ENCODE measurements at regions not wholly inside any gene's neighbourhood (a gene's known extent, or its start where the extent isn't known, plus 50 kb on each side); places are given as distances from the start of the nearest gene placed in this dataset.
"Not testable (repeated sequence)": the region's sequence is repeated elsewhere in the genome, so short reads cannot be mapped to it uniquely, and the experiment has no call there.

DNA sequence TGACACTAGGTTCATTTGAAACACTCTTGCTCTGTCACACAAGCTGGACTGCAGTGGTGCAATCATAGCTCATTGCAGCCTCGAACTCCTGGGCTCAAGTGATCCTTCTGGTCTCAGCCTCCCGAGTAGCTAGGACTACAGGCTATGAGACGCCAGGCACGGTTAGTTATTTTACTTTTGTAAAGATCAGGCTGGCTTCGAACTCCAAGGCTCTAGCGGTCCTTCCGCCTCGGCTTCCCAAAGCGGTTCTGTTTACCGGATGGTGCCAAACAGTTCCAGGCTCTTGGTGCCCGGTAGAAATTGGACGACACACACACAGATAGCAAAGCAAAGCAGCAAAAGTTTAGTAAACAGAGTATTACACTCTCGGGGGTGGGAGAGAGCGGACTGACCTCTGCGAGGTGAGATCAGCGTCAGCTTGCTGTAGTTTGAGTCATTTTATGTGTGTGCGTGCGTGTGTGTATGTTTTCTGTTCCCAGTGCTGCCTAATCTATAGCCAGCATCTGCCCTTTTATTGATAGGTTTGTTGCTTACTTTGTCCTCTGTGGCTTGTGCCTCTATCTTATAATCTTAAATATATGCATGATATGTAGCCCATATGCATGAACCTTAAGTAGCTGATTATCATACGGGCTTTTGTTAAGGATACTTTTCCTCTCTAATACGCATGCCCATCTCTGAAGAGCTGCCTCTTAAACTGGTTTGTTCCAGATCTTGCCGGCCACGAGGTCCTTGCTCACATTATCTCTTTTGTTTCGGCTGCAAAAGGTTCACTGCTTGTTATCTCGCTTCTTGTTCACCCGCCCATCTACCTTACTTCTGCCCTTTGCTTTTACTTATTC lies 75.2 kb downstream of the OR2B2 start:
- H3K27ac ChIP-seq = peak overlapping the region; percentile 95 to 98
- intact Hi-C loops (cut with DNase I; ENCODE audit: low total_unique reads) = no loop called here

DNA sequence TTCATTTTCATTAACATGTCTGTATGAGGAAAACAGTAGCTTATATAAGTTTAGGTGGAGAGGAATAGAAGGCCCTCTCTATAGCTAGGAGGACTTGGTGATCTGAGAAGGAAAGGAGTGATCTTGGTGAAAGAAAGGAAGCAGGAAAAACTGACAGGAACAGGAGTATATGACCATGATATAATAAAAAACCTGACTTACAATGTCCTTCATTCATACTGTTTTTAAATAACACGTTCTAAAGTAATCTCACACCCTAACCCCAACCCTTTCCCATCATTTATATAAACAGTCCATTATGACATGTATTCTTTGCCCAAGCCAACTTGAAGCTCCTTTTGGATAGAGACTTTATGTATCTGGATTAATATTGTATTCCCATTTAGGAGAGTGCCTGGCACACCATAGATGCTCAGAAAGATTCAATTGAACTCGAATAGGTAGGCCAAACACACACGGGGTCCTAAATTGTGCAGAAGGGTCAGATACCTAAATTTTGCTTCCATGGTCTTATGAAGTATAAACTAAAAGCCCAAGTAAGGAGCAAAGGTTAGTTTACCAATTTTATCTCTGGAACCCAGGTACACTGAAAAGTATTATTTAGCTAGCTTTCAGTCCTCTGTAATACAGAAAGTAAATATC lies 75.9 kb downstream of the OR2B2 start:
- intact Hi-C loops (cut with DNase I; ENCODE audit: low total_unique reads) = no loop called here
- TF ChIP-seq POLR2A (IDR thresholded peaks at IDR 0.05) = no peak
- TF ChIP-seq, protein P1, sequence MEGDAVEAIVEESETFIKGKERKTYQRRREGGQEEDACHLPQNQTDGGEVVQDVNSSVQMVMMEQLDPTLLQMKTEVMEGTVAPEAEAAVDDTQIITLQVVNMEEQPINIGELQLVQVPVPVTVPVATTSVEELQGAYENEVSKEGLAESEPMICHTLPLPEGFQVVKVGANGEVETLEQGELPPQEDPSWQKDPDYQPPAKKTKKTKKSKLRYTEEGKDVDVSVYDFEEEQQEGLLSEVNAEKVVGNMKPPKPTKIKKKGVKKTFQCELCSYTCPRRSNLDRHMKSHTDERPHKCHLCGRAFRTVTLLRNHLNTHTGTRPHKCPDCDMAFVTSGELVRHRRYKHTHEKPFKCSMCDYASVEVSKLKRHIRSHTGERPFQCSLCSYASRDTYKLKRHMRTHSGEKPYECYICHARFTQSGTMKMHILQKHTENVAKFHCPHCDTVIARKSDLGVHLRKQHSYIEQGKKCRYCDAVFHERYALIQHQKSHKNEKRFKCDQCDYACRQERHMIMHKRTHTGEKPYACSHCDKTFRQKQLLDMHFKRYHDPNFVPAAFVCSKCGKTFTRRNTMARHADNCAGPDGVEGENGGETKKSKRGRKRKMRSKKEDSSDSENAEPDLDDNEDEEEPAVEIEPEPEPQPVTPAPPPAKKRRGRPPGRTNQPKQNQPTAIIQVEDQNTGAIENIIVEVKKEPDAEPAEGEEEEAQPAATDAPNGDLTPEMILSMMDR (IDR thresholded peaks at IDR 0.05) = no peak
- Histone ChIP-seq H3K4me3 (peak overlapping the region; percentile 77 to 85), H3K9me3 (no peaks in the 10 kb centered on the region), H3K27ac (peak overlapping the region; percentile 95 to 98), H3K27me3 (no peaks in the 10 kb centered on the region), H3K4me1 (no peaks in the 10 kb centered on the region), H3K36me3 (no peaks in the 10 kb centered on the region)
- DNase-seq = no peak

More for the DNA sequence above, 75.2 kb downstream of the OR2B2 start:
- Histone ChIP-seq H3K9me3 (no peaks in the 10 kb centered on the region), H3K36me3 (no peaks in the 10 kb centered on the region), H3K27me3 (no peaks in the 10 kb centered on the region), H3K4me1 (no peaks in the 10 kb centered on the region), H3K4me3 (peak overlapping the region; percentile 77 to 85)
- peak; percentile 46 to 61 for DNase-seq
- TF ChIP-seq, protein P1 (IDR thresholded peaks at IDR 0.05) = peak in 1 of 4 experiments; percentile 2
- TF ChIP-seq POLR2A (IDR thresholded peaks at IDR 0.05) = peak; percentile 23 to 53

DNA sequence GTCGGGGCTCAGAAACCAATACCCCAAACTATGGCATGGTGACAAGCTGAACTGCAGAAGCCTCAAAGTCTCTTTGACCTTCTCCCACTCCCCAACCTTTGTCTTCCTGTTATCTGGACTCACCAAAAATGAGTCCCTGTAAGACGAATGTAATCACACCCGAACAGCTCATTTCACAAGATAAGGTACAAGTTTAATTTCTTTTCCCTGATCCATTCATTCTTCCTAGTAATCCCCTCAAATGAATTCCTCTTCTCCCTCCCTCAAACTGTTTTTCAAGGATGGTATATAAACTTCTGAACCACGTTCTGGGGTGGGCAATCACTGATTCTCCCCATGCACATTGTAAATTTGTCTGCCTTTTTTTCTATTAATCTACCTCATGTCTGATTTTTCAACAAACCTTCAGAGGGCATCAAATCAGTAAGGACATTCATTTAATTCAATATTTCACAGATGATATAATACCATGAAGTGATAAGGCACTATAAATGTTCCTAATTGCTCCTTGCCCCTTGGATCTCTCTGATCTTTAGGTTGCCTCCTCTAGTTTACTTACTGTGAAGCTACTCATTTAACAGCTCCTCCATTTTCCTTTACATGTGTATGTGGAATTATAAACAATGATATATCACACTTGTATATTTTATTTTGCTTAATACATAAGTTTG lies 77.2 kb downstream of the OR2B2 start:
- intact Hi-C loops (cut with DNase I; ENCODE audit: low total_unique reads) = no loop called here

DNA sequence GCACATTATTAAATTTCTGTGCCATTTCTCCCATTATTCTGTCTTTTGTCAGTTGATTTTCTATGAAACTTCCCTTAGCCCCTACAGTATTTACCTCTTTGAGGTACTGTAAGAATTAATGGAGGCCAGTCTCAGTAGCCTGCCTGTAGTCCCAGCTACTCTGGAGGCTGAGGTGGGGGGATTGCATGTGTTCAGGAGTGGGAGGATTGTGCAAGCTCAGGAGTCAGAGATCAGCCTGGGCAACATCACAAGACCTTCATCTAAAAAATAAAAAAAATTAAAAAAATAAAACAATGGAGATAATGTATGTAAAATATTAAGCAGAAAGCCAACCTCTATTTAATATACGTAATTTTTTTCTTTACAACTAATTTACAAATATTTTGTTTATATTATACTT lies 77.8 kb downstream of the OR2B2 start:
- intact Hi-C loops (cut with DNase I; ENCODE audit: low total_unique reads) = no loop called here
- TF ChIP-seq POLR2A (IDR thresholded peaks at IDR 0.05) = no peak
- TF ChIP-seq, protein P1 (IDR thresholded peaks at IDR 0.05) = no peak
- Histone ChIP-seq H3K4me1 (no peaks in the 10 kb centered on the region), H3K27me3 (no peaks in the 10 kb centered on the region), H3K9me3 (no peaks in the 10 kb centered on the region), H3K36me3 (no peaks in the 10 kb centered on the region), H3K27ac (no peak overlapping the region), H3K4me3 (no peak overlapping the region)
- no peak for DNase-seq

More for the DNA sequence above, 77.2 kb downstream of the OR2B2 start:
- no peaks in the 10 kb centered on the region for H3K36me3 ChIP-seq
- H3K9me3 ChIP-seq = no peaks in the 10 kb centered on the region
- no peak overlapping the region for H3K27ac ChIP-seq
- H3K4me1 ChIP-seq = no peaks in the 10 kb centered on the region
- no peak for TF ChIP-seq POLR2A (IDR thresholded peaks at IDR 0.05)
- TF ChIP-seq, protein P1 (IDR thresholded peaks at IDR 0.05) = no peak
- DNase-seq = no peak
- H3K4me3 ChIP-seq = no peak overlapping the region
- H3K27me3 ChIP-seq = no peaks in the 10 kb centered on the region

DNA sequence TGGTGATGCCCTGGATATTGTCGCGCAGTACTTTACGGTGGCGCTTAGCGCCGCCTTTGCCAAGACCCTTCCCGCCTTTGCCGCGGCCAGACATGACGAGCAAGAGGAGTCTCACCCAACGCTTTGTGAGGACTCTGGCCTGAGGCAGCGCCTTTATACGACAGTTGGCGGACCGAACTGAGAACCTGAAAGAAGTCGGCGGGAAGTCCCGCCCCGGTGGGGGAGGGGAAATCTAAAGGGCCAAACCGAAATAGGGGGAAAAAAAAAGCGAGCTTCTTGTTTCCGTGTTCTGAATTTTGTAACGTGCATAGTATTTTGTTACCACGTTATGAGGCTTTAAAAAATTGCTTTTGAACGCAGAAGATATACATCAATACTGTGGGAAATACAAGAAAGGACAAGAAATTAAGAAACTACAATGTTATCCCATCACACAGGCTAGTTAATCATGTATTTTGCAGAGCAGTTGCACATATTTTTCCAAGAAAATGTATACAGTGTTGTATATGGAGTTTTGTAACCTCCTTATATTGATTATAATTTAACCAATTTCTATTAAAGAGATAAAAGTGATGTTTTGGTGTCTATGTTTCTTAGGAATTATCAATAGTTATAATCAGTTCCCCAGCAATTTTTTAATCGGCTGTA lies 80.6 kb downstream of the OR2B2 start:
- peak overlapping the region; percentile 44 to 83 for H3K27ac ChIP-seq

DNA sequence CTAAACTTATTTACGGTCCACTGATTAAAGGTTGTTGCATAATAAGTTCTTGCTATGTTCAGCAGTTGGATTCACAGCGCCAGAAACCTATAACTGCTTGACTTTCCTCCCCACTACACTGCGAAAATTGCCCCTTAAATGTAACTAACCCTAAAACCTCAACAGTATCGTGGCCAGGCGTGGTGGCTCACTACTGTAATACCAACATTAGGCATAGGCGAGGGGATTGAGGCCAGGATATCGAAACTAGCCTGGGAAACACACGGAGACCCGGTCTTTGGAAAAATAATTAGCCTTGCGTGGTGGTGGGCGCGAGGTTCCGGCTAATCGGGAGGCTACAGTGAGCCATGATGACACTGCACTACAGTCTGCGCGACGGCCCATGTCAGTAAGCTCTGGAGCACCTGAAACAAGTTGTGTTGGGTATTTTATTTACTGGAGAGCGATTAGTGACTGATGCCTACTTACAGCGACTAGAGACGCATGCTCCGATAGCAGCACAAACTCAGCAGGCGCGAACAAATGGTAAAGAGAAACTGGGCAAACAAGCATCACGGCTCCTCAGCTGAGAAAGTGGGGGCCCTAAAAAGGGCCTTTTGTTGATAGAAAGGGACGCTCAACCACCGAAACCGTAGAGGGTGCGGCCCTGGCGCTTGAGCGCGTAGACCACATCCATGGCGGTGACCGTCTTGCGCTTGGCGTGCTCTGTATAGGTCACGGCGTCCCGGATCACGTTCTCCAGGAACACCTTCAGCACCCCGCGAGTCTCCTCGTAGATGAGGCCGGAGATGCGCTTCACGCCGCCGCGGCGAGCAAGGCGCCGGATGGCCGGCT lies 81.4 kb downstream of the OR2B2 start:
- DNase-seq; H3K27me3 ChIP-seq; H3K36me3 ChIP-seq; H3K9me3 ChIP-seq; H3K4me1 ChIP-seq; intact Hi-C loops (cut with DNase I; ENCODE audit: low total_unique reads): not testable (repeated sequence)
- Histone ChIP-seq H3K27ac (peak overlapping the region; percentile 43 to 83), H3K4me3 (peak overlapping the region; percentile 18 to 46)

More for the DNA sequence above, 80.6 kb downstream of the OR2B2 start:
- H3K4me1 ChIP-seq; intact Hi-C loops (cut with DNase I; ENCODE audit: low total_unique reads); H3K36me3 ChIP-seq; H3K27me3 ChIP-seq; H3K9me3 ChIP-seq: not testable (repeated sequence)
- DNase-seq = peak; percentile 74 to 83
- peak overlapping the region in 1 of 2 donors; percentile 46 for H3K4me3 ChIP-seq

Data from uterus (tissue), 3 donors.